ENCODE measurements at regions not wholly inside any gene's neighbourhood (a gene's known extent, or its start where the extent isn't known, plus 50 kb on each side); places are given as distances from the start of the nearest gene placed in this dataset.

DNA sequence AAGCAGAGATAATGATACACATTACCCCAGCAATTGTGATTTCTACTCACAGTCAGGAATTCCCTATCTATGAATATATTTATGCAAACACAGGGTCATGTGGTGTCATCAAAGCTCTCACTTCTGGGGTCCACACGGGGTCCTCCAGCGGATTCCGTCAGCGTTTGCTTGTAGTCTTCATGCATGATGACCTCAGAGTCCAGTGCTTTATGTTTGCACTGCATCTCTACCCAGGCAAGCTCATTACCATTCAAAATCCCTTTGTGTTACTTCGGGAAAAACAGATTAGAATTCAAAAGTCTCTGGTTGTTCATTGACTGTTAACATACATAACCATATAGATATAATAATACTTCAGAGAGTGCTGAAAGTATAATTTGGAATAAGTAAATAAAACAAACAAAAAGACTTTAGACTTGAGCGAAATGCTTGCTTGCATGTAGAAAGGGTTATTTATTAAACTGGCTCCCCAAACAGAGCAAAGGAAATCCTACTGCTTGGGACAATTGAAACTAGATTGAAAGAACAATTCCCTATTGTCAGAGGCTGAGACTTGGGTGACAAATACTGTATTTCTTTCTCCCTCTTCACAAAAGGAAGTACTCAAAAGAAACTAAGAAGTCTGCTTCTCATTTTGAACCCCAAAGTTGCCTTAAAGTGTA is 423.1 kb downstream of the ETS1 start:
- TF ChIP-seq POLR2A (IDR thresholded peaks at IDR 0.05; ENCODE audit: low read depth) = no peak
- TF ChIP-seq, protein P1, sequence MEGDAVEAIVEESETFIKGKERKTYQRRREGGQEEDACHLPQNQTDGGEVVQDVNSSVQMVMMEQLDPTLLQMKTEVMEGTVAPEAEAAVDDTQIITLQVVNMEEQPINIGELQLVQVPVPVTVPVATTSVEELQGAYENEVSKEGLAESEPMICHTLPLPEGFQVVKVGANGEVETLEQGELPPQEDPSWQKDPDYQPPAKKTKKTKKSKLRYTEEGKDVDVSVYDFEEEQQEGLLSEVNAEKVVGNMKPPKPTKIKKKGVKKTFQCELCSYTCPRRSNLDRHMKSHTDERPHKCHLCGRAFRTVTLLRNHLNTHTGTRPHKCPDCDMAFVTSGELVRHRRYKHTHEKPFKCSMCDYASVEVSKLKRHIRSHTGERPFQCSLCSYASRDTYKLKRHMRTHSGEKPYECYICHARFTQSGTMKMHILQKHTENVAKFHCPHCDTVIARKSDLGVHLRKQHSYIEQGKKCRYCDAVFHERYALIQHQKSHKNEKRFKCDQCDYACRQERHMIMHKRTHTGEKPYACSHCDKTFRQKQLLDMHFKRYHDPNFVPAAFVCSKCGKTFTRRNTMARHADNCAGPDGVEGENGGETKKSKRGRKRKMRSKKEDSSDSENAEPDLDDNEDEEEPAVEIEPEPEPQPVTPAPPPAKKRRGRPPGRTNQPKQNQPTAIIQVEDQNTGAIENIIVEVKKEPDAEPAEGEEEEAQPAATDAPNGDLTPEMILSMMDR (IDR thresholded peaks at IDR 0.05) = no peak
